HG02623 (cell line): ENCODE measurements at regions not wholly inside any gene's neighbourhood (a gene's known extent, or its start where the extent isn't known, plus 50 kb on each side); places are given as distances from the start of the nearest gene placed in this dataset.

Experiments used
- ATAC-seq: cut with Tn5 transposase; IDR thresholded peaks from one replicate; pipeline ENCODE4 v1.9.1; 2021; ENCODE audit warnings: moderate library complexity; ENCODE audit not compliant: unreplicated experiment

- ATAC-seq: peak; percentile 69
Observed at GRCh38 chr21:14736162-14736561, 190.0 kb upstream of the SAMSN1 start.

GRCh38 chr21:14734833-14735232 is 188.7 kb upstream of the SAMSN1 start:
- ATAC-seq: no peak

- no peak for ATAC-seq
Observed at GRCh38 chr21:14734191-14734590, 188.1 kb upstream of the SAMSN1 start.

- no peak for ATAC-seq
Observed at GRCh38 chr21:14725219-14725618, 179.1 kb upstream of the SAMSN1 start.

GRCh38 chr21:14722841-14723483 is 176.8 kb upstream of the SAMSN1 start:
- no peak for ATAC-seq

- ATAC-seq: no peak
Observed at GRCh38 chr21:14720237-14720636, 174.1 kb upstream of the SAMSN1 start.

- no peak for ATAC-seq
Observed at GRCh38 chr21:14718951-14719350, 172.8 kb upstream of the SAMSN1 start.

GRCh38 chr21:14716761-14717396 is 170.8 kb upstream of the SAMSN1 start:
- no peak for ATAC-seq

- ATAC-seq: no peak
Observed at GRCh38 chr21:14713109-14713508, 167.0 kb upstream of the SAMSN1 start.

GRCh38 chr21:14712121-14712715 is 166.1 kb upstream of the SAMSN1 start:
- no peak for ATAC-seq

- no peak for ATAC-seq
Observed at GRCh38 chr21:14711287-14711686, 165.2 kb upstream of the SAMSN1 start.

- no peak for ATAC-seq
Observed at GRCh38 chr21:14707511-14708020, 161.5 kb upstream of the SAMSN1 start.

GRCh38 chr21:14706712-14707510 is 160.8 kb upstream of the SAMSN1 start:
- no peak for ATAC-seq

- ATAC-seq: no peak
Observed at GRCh38 chr21:14699433-14700407, 153.6 kb upstream of the SAMSN1 start.

- ATAC-seq: no peak
Observed at GRCh38 chr21:14697769-14698168, 151.7 kb upstream of the SAMSN1 start.

- ATAC-seq: no peak
Observed at GRCh38 chr21:14694817-14695216, 148.7 kb upstream of the SAMSN1 start.

- ATAC-seq: no peak
Observed at GRCh38 chr21:14693997-14694396, 147.9 kb upstream of the SAMSN1 start.

GRCh38 chr21:14691914-14692313 is 145.8 kb upstream of the SAMSN1 start:
- ATAC-seq: no peak

- no peak for ATAC-seq
Observed at GRCh38 chr21:14690886-14691285, 144.8 kb upstream of the SAMSN1 start.

- no peak for ATAC-seq
Observed at GRCh38 chr21:14688936-14689335, 142.8 kb upstream of the SAMSN1 start.
